CD4-positive, alpha-beta T cell (primary cell): ENCODE measurements at regions not wholly inside any gene's neighbourhood (a gene's known extent, or its start where the extent isn't known, plus 50 kb on each side); places are given as distances from the start of the nearest gene placed in this dataset.

Experiments used
- ATAC-seq: fragments of 200-7000 bp; cut with Tn5 transposase; one replicate; pipeline ENCODE4 v1.10.0; 2022; ENCODE audit warnings: mild to moderate bottlenecking; ENCODE audit not compliant: poor library complexity
- CTCF ChIA-PET: fragments of 350-600 bp; sonication (Branson Sonifier 250); formaldehyde crosslinking; loops from one replicate; lab custom pipeline; 2021; ENCODE audit warnings: antibody characterized with exemption, inconsistent platforms; lab: Charles Lee
- POLR2A ChIA-PET: fragments of 350-600 bp; sonication (Branson Sonifier 250); formaldehyde crosslinking; loops from one replicate; lab custom pipeline; 2021; ENCODE audit warnings: antibody characterized with exemption, inconsistent platforms; lab: Charles Lee
- DNase-seq, 14 experiments: peaks; one replicate each; pipeline ENCODE4 v3.0.0-alpha.2; 2013 to 2020; ENCODE audit warnings: mixed read lengths in 2 of 14
- H3K27ac ChIP-seq, 2 donors: one replicate each; pipeline versions ENCODE4 v1.5.1 to v1.7.0; 2013; ENCODE audit warnings: low read length in 2 of 2, low read depth in 1 of 2, mild to moderate bottlenecking in 1 of 2
- H3K27me3 ChIP-seq, 2 experiments: 1 replicate in 1 of 2; 2 replicates in 1 of 2; pipeline versions ENCODE4 v1.6.1 to v1.7.0; 2013; ENCODE audit warnings: low read length in 2 of 2, control low read depth in 1 of 2, mild to moderate bottlenecking in 1 of 2, moderate library complexity in 1 of 2; ENCODE audit not compliant: insufficient read depth in 2 of 2, control insufficient read depth in 1 of 2
- H3K36me3 ChIP-seq: one replicate; pipeline ENCODE4 v1.6.1; 2013; ENCODE audit warnings: low read length, control low read depth; ENCODE audit not compliant: insufficient read depth
- H3K4me1 ChIP-seq: one replicate; pipeline ENCODE4 v1.6.1; 2013; ENCODE audit warnings: low read length, control low read depth; ENCODE audit not compliant: insufficient read depth
- H3K4me3 ChIP-seq: one replicate; pipeline ENCODE4 v1.5.1; 2013; ENCODE audit warnings: mild to moderate bottlenecking, low read length, moderate library complexity
- H3K9me3 ChIP-seq, 2 experiments: 1 replicate in 1 of 2; 2 replicates in 1 of 2; pipeline versions ENCODE4 v1.6.1 to v1.7.0; 2013; ENCODE audit warnings: low read length in 2 of 2, mild to moderate bottlenecking in 2 of 2, control low read depth in 1 of 2, moderate library complexity in 1 of 2; ENCODE audit not compliant: control insufficient read depth in 1 of 2, insufficient read depth in 1 of 2
- H3K27ac Mint-ChIP-seq: one replicate; pipeline ENCODE4 v1.8.0; 2020; ENCODE audit warnings: mixed read lengths
- H3K27me3 Mint-ChIP-seq: one replicate; pipeline ENCODE4 v1.8.0; 2021; ENCODE audit warnings: mixed read lengths
- H3K36me3 Mint-ChIP-seq: one replicate; pipeline ENCODE4 v1.8.0; 2021; ENCODE audit warnings: low read depth, mixed read lengths
- H3K4me1 Mint-ChIP-seq: one replicate; pipeline ENCODE4 v1.8.0; 2021; ENCODE audit warnings: low read depth, mixed read lengths
- H3K4me3 Mint-ChIP-seq: one replicate; pipeline ENCODE4 v1.8.0; 2020; ENCODE audit warnings: mild to moderate bottlenecking, mixed read lengths
- H3K9me3 Mint-ChIP-seq: one replicate; pipeline ENCODE4 v1.8.0; 2020; ENCODE audit warnings: mixed read lengths
- intact Hi-C, 2 experiments: fragments of 100-400 bp; cut with DNase I in 1 of 2; cut with micrococcal nuclease in 1 of 2; formaldehyde crosslinking; loops; one replicate each; pipeline versions ENCODE4 v1.15.1 to v1.9.0; 2023 to 2025; cut with DNase I, micrococcal nuclease
- TF ChIP-seq, protein P1 (sequence below): fragments of 200-600 bp; IDR thresholded peaks from one replicate; pipeline ENCODE4 v1.8.0; 2022; ENCODE audit warnings: antibody characterized with exemption, mild to moderate bottlenecking

DNA sequence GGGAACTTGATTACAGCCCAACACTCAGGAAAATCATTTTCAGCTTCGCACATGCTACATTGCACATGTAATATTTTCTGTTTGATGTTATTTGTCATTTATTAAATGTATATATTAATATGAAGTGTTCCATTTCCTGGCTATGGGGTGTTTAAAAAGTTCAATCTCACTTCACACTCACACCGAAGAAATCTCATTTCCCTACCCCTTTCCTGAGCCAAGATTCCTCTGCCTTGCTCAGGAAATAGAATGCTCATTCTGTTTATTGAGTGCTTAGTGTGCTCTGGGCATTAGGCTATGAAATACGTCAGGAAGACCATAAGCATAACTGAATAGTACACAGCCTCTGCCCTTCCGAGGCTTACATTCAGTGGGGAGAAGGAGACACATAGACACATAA is 331.9 kb upstream of the TSHZ3 start:
- ATAC-seq (no peak), DNase-seq (no peak)
- Mint-ChIP-seq H3K4me3 (no peak overlapping the region), H3K27ac (no peak overlapping the region), H3K4me1 (no peaks in the 10 kb centered on the region), H3K36me3 (no peaks in the 10 kb centered on the region), H3K27me3 (no peaks in the 10 kb centered on the region), H3K9me3 (peaks cover 6% of the 10 kb centered on the region)
- POLR2A ChIA-PET, result no interaction called here
- Histone ChIP-seq H3K27me3 (no peaks in the 10 kb centered on the region), H3K4me1 (no peaks in the 10 kb centered on the region), H3K27ac (no peak overlapping the region), H3K9me3 (no peaks in the 10 kb centered on the region), H3K36me3 (no peaks in the 10 kb centered on the region), H3K4me3 (no peak overlapping the region)
- intact Hi-C loops, result no loop called here
- TF ChIP-seq, protein P1, sequence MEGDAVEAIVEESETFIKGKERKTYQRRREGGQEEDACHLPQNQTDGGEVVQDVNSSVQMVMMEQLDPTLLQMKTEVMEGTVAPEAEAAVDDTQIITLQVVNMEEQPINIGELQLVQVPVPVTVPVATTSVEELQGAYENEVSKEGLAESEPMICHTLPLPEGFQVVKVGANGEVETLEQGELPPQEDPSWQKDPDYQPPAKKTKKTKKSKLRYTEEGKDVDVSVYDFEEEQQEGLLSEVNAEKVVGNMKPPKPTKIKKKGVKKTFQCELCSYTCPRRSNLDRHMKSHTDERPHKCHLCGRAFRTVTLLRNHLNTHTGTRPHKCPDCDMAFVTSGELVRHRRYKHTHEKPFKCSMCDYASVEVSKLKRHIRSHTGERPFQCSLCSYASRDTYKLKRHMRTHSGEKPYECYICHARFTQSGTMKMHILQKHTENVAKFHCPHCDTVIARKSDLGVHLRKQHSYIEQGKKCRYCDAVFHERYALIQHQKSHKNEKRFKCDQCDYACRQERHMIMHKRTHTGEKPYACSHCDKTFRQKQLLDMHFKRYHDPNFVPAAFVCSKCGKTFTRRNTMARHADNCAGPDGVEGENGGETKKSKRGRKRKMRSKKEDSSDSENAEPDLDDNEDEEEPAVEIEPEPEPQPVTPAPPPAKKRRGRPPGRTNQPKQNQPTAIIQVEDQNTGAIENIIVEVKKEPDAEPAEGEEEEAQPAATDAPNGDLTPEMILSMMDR, result no peak
- CTCF ChIA-PET, result no interaction called here

DNA sequence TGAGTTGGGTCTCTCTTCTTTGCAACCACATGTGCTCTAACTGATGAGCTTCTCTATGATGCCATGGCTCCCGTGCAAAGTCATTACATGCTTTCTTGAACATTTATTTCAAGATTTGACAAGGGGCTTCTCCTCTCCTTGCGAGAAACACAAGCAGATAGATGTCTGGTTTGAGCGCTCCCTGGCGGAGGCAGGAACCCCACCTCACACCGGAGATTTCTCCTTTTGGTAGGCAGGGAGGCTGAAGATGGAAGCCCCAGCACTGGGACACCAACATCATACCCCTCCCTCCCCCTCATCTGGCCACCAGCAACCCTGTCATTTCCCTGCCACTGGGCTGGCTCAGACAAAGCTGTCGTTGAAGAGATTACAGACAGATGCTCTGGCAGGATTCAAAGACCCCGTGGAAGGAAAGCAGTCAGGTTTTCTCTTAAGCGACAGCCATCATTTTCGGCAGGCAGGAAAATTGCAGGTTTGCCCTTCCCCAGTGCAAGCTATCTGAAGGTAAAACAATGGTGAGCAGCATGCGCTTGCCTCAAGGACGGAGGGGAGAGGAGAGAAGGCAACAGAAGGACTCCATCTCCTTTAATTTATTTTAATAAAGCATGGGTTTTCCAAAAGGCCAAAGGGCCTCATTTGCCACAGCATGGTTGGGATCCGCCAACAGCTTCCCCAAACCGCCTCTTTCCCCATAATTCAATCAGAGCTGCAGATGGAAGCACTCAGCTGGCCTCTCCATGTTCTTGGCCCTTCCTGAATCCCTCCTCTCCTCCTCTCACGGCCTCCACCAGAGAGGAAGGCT is 344.1 kb upstream of the TSHZ3 start:
- Mint-ChIP-seq H3K4me3 (no peak overlapping the region), H3K36me3 (no peaks in the 10 kb centered on the region), H3K27ac (no peak overlapping the region), H3K9me3 (peaks cover 2% of the 10 kb centered on the region), H3K4me1 (no peaks in the 10 kb centered on the region), H3K27me3 (peaks cover 7% of the 10 kb centered on the region)
- ATAC-seq, result no peak
- no peak overlapping the region for H3K27ac ChIP-seq
- H3K27me3 ChIP-seq, result peaks cover 0 to 2% of the 10 kb centered on the region in 2 experiments
- TF ChIP-seq, protein P1, result no peak
- POLR2A ChIA-PET, result no interaction called here
- intact Hi-C loops, result no loop called here
- DNase-seq, result no peak
- no peaks in the 10 kb centered on the region for H3K4me1 ChIP-seq
- CTCF ChIA-PET, result no interaction called here
- H3K4me3 ChIP-seq, result no peak overlapping the region
- H3K9me3 ChIP-seq, result peaks cover 0 to 4% of the 10 kb centered on the region in 2 experiments
- H3K36me3 ChIP-seq, result no peaks in the 10 kb centered on the region

DNA sequence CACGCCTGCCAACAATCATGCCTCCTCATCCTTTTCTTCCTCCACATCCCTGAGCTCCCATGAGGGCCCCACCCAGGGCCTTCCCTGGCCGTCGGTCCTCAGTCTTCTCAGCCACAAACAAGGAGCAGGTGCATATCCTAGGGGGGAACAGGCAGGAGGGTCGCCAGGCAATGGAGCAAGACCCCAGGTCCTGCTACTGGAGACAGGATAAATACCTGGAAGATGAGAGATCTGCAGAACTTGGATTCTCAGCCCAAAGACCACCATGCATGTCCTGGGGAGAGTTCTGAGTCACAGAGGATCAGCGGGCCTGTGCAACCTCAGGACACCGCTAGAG is 344.7 kb upstream of the TSHZ3 start:
- H3K36me3 ChIP-seq, result no peaks in the 10 kb centered on the region
- no peak overlapping the region for H3K4me3 Mint-ChIP-seq
- H3K4me3 ChIP-seq, result no peak overlapping the region
- H3K9me3 ChIP-seq, result peaks cover 0 to 4% of the 10 kb centered on the region in 2 experiments
- H3K4me1 ChIP-seq, result no peaks in the 10 kb centered on the region
- H3K27me3 ChIP-seq, result peaks cover 0 to 2% of the 10 kb centered on the region in 2 experiments
- ChIA-PET POLR2A (no interaction called here), CTCF (no interaction called here)
- TF ChIP-seq, protein P1, result no peak
- ATAC-seq, result no peak
- H3K27ac ChIP-seq, result no peak overlapping the region
- intact Hi-C loops, result no loop called here
- H3K27me3 Mint-ChIP-seq, result peaks cover 7% of the 10 kb centered on the region
- no peak overlapping the region for H3K27ac Mint-ChIP-seq
- no peaks in the 10 kb centered on the region for H3K36me3 Mint-ChIP-seq
- H3K9me3 Mint-ChIP-seq, result peaks cover 2% of the 10 kb centered on the region
- no peak for DNase-seq
- H3K4me1 Mint-ChIP-seq, result no peaks in the 10 kb centered on the region
